ENCODE measurements at regions not wholly inside any gene's neighbourhood (a gene's known extent, or its start where the extent isn't known, plus 50 kb on each side); places are given as distances from the start of the nearest gene placed in this dataset.
A peak's percentile ranks its signal among the peaks of the same experiment; 100 is the strongest.

GRCh38 chr14:26730929-26731618, 133.2 kb upstream of the NOVA1 start:
- Mint-ChIP-seq H3K4me3 (no peak overlapping the region), H3K4me1 (no peaks in the 10 kb centered on the region), H3K36me3 (no peaks in the 10 kb centered on the region), H3K9me3 (peaks cover 0 to 17% (median 3%) of the 10 kb centered on the region in 7 donors), H3K27me3 (no peaks in the 10 kb centered on the region), H3K27ac (peak overlapping the region in 1 of 6 donors; percentile 27)
- DNase-seq, result no peak
- ATAC-seq (ENCODE audit: low read depth in 2 of 2), result no peak

DNA sequence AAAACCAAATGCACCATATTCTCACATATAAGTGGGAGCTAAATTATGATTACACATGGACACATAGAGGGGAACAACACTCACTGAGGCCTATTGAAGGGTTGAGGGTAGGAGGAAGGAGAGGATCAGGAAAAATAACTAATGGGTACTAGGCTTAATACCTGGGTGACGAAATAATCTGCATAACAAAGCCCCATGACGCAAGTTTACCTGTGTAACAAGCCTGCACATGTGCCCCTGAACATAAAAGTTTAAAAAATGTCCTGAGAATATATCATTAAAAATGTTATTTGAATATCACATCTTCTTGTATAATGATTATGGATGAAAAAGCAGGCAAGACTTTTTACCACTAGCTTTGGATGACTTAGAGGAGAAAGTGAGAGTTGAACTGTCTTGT, 138.0 kb upstream of the NOVA1 start:
- Mint-ChIP-seq H3K9me3 (peaks cover 0 to 9% (median 0%) of the 10 kb centered on the region in 7 donors), H3K27ac (no peak overlapping the region), H3K4me1 (no peaks in the 10 kb centered on the region), H3K4me3 (no peak overlapping the region), H3K36me3 (no peaks in the 10 kb centered on the region), H3K27me3 (no peaks in the 10 kb centered on the region)
- ATAC-seq (ENCODE audit: low read depth in 2 of 2) (no peak), DNase-seq (no peak)

- peaks cover 0 to 5% (median 0%) of the 10 kb centered on the region in 7 donors for H3K9me3 Mint-ChIP-seq
- no peaks in the 10 kb centered on the region for H3K27me3 Mint-ChIP-seq
- H3K4me1 Mint-ChIP-seq, result no peaks in the 10 kb centered on the region
- ATAC-seq (ENCODE audit: low read depth in 2 of 2), result no peak
- no peak overlapping the region for H3K27ac Mint-ChIP-seq
- DNase-seq, result no peak
- no peaks in the 10 kb centered on the region for H3K36me3 Mint-ChIP-seq
- H3K4me3 Mint-ChIP-seq, result no peak overlapping the region
These were observed 140.7 kb upstream of the NOVA1 start for GRCh38 chr14:26738571-26738970.

DNA sequence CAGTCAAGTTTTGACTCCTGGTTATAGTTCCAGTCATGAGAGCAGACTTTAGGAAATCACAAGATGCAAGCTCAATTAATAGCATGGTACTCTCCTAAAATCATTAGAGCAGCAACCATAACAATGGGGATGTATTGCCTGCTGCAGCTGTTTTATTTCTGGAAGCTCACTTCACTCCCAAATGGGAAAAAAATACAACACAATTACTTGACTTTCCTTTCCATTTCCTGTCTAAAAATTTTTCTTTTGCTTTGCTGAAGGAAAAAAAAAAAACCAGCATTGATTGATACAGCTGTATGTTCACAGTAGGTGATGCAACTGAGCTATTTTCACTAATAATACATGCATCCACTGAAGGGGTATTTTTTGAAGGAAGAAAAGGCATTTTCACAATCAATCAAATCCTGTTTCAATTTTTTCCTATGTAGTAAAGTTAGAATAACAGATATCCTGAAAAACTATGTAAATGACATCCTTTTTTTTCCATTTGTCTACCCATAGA, 143.9 kb upstream of the NOVA1 start:
- Mint-ChIP-seq H3K9me3 (peaks cover 0 to 2% (median 0%) of the 10 kb centered on the region in 7 donors), H3K27me3 (no peaks in the 10 kb centered on the region), H3K27ac (no peak overlapping the region), H3K4me3 (no peak overlapping the region), H3K4me1 (no peaks in the 10 kb centered on the region), H3K36me3 (no peaks in the 10 kb centered on the region)
- no peak for DNase-seq
- ATAC-seq (ENCODE audit: low read depth in 2 of 2), result no peak

- no peaks in the 10 kb centered on the region for H3K27me3 Mint-ChIP-seq
- no peak overlapping the region for H3K4me3 Mint-ChIP-seq
- ATAC-seq (ENCODE audit: low read depth in 2 of 2), result no peak
- H3K4me1 Mint-ChIP-seq, result no peaks in the 10 kb centered on the region
- no peak overlapping the region for H3K27ac Mint-ChIP-seq
- DNase-seq, result no peak
- H3K36me3 Mint-ChIP-seq, result no peaks in the 10 kb centered on the region
- H3K9me3 Mint-ChIP-seq, result peaks cover 0 to 5% (median 0%) of the 10 kb centered on the region in 7 donors
These were observed 145.5 kb upstream of the NOVA1 start for GRCh38 chr14:26743284-26743683.

- DNase-seq (no peak), ATAC-seq (ENCODE audit: low read depth in 2 of 2) (no peak)
- no peaks in the 10 kb centered on the region for H3K36me3 Mint-ChIP-seq
- H3K9me3 Mint-ChIP-seq, result peaks cover 0 to 5% (median 0%) of the 10 kb centered on the region in 7 donors
- H3K4me3 Mint-ChIP-seq, result no peak overlapping the region
- no peaks in the 10 kb centered on the region for H3K4me1 Mint-ChIP-seq
- H3K27ac Mint-ChIP-seq, result no peak overlapping the region
- H3K27me3 Mint-ChIP-seq, result no peaks in the 10 kb centered on the region
These were observed 147.1 kb upstream of the NOVA1 start for GRCh38 chr14:26744903-26745302.

DNA sequence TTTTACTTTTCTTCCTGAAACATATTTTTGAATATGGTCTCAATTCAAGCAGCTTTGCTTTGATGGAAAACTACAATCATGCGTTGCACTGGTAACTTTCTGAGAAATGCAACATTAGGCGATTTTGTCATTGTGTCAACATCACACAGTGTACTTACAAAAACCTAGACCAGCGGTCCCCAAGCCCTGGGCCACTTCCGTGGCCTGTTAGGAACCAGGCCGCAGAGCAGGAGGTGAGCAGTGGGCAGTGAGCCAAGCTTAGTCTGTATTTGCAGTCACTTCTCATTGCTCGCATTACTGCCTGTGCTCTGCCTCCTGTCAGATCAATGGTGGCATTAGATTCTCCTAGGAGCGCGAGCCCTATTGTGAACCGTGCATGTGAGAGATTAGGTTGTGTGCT, 163.7 kb upstream of the NOVA1 start:
- H3K27ac Mint-ChIP-seq, result no peak overlapping the region
- no peaks in the 10 kb centered on the region for H3K36me3 Mint-ChIP-seq
- ATAC-seq (ENCODE audit: low read depth in 2 of 2) (no peak), DNase-seq (no peak)
- no peaks in the 10 kb centered on the region for H3K4me1 Mint-ChIP-seq
- H3K9me3 Mint-ChIP-seq, result peaks cover 0 to 13% (median 0%) of the 10 kb centered on the region in 7 donors
- no peaks in the 10 kb centered on the region for H3K27me3 Mint-ChIP-seq
- no peak overlapping the region for H3K4me3 Mint-ChIP-seq

DNA sequence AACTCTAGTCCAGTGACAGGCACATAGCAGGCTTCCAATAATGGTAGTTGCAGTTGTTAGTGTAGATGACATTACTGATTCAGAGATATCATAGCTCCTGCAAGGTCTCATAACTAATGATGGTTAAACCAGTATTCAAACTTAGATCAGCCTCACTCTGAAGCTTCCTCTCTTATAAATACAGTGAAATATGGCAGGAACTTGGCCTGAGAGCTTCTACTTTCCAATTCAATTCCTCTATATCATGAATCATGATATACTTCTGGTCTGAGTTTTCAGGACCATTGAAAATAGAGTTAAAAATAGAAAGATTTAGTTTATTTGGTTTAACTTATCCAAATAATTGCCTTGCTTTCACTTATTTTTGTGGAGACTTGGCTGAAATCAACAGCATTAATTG, 167.5 kb upstream of the NOVA1 start:
- H3K27ac Mint-ChIP-seq, result no peak overlapping the region
- no peaks in the 10 kb centered on the region for H3K36me3 Mint-ChIP-seq
- H3K4me3 Mint-ChIP-seq, result no peak overlapping the region
- no peak for DNase-seq
- H3K27me3 Mint-ChIP-seq, result no peaks in the 10 kb centered on the region
- H3K4me1 Mint-ChIP-seq, result no peaks in the 10 kb centered on the region
- no peak for ATAC-seq (ENCODE audit: low read depth in 2 of 2)
- no peaks in the 10 kb centered on the region for H3K9me3 Mint-ChIP-seq

DNA sequence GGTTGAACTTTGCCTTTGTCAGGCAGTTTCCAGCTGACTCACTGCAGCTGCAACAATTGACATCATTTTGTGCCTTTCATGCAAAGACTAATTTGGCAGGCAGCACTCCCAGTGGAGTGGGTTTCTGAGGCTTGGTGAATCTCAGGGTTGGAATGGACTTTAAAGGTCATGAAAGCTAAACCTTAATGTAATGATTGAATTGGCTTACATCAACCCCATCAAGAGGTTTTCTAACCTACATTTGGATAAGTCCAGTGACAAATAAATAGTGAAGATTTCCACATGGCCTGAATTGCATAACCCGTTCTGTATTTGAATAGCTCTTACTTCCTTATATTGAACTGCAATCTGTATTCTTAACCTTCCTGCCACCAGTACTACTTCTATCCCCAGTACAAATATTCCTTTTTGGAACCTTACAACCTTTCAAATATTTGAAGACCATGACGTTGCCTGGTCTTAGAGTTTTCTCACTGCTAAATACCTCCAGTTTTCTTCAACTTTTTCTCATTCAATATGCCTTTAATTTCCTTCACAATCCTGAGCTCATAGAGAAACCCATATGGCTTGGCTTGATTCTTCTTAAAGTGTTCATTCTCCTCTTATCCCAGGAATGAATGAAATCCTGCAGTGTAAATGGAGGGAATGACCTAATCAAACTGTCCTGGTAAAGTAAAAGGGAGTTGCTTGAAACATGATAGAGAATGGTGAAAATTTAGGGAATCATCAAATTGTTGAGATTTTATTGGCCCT, 168.1 kb upstream of the NOVA1 start:
- Mint-ChIP-seq H3K27ac (no peak overlapping the region), H3K27me3 (no peaks in the 10 kb centered on the region), H3K9me3 (no peaks in the 10 kb centered on the region), H3K36me3 (no peaks in the 10 kb centered on the region), H3K4me3 (no peak overlapping the region), H3K4me1 (no peaks in the 10 kb centered on the region)
- DNase-seq, result no peak
- ATAC-seq (ENCODE audit: low read depth in 2 of 2), result no peak

- no peak overlapping the region for H3K4me3 Mint-ChIP-seq
These were observed 168.9 kb upstream of the NOVA1 start for GRCh38 chr14:26766726-26767125.

GRCh38 chr14:26773906-26774593, 176.2 kb upstream of the NOVA1 start:
- no peak overlapping the region for H3K4me3 Mint-ChIP-seq
- DNase-seq, result no peak
- H3K9me3 Mint-ChIP-seq, result peaks cover 0 to 4% (median 0%) of the 10 kb centered on the region in 7 donors
- no peaks in the 10 kb centered on the region for H3K27me3 Mint-ChIP-seq
- no peaks in the 10 kb centered on the region for H3K4me1 Mint-ChIP-seq
- ATAC-seq (ENCODE audit: low read depth in 2 of 2), result no peak
- no peak overlapping the region for H3K27ac Mint-ChIP-seq
- no peaks in the 10 kb centered on the region for H3K36me3 Mint-ChIP-seq

More at GRCh38 chr14:26766726-26767125, 168.9 kb upstream of the NOVA1 start:
- DNase-seq (no peak), ATAC-seq (ENCODE audit: low read depth in 2 of 2) (no peak)
- H3K27ac Mint-ChIP-seq, result no peak overlapping the region
- no peaks in the 10 kb centered on the region for H3K9me3 Mint-ChIP-seq
- no peaks in the 10 kb centered on the region for H3K4me1 Mint-ChIP-seq
- no peaks in the 10 kb centered on the region for H3K36me3 Mint-ChIP-seq
- no peaks in the 10 kb centered on the region for H3K27me3 Mint-ChIP-seq

DNA sequence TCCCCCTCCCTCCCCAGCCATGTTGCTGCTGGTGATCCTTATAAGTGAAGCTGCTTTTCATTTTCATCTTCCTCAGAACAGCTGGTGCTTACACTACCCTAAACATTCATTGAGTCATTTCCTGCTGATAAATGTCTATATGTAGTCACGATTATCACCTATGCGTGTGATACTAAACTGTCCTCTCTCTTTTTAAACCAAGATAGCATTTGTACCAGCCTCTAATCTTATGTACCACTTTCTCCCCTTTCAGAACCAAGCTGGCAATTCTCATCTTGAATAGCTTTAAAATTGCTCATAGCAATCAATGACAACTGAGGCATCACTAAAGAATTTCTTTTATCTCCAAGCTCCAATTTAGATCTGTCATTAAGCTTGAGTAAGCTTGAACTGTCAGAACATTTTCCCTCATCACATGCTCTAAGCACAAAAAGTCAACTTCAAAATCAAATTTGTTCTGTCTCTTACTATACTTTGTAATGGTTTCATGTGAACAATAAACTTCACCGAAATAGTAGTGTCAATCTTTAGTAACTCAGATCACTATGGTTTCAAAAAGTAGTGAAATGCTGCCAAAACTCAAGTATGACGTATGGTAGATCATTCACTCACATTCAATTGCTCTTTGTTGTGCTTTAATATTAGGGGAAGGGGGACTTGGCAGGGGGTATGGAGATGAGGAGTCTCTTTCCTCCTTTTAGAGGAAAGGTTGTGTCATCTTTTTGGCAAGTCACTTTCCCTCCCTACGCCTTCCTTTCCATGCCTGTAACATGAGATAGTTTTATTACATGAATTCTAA, 178.1 kb upstream of the NOVA1 start:
- H3K4me1 Mint-ChIP-seq, result no peaks in the 10 kb centered on the region
- H3K9me3 Mint-ChIP-seq, result peaks cover 0 to 4% (median 0%) of the 10 kb centered on the region in 7 donors
- H3K27me3 Mint-ChIP-seq, result no peaks in the 10 kb centered on the region

DNA sequence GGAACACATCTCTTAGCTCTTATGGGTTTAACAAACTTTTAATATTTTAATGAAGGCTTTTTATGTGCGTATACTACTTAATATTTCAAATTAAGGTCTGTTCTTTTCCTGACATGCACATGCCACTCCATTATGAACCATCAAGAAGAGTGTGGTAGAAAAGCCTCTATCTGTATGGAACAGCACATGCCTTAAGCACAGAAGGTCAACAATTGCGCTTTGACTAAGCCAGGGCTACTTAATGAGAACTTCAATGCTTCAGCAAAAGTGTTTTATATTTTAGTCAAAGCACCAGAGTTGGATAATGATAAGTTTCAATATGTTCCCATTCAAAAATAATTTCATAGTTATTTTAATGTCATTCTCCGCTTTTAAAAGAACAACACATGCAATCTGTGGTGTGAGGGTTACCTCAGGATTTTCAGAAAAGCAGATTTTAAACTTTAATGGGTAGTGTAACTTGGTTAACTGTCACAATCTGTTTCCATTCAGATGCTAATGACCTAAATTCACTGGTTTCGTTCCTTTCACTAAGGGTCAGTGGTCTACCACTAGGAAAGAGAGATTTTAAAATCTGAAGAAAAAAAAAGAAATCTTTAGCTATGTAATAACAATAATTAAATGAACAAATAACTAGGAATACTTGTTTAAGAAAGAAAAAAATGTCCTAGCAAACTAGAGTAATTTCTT, 193.4 kb upstream of the NOVA1 start:
- DNase-seq, result no peak
- H3K9me3 Mint-ChIP-seq, result peaks cover 0 to 13% (median 3%) of the 10 kb centered on the region in 7 donors
- no peak overlapping the region for H3K4me3 Mint-ChIP-seq
- H3K27me3 Mint-ChIP-seq, result no peaks in the 10 kb centered on the region
- no peak overlapping the region for H3K27ac Mint-ChIP-seq
- H3K36me3 Mint-ChIP-seq, result no peaks in the 10 kb centered on the region
- ATAC-seq (ENCODE audit: low read depth in 2 of 2), result no peak
- no peaks in the 10 kb centered on the region for H3K4me1 Mint-ChIP-seq

More for the DNA sequence above, 178.1 kb upstream of the NOVA1 start:
- Mint-ChIP-seq H3K27ac (peak overlapping the region in 1 of 6 donors; percentile 39), H3K36me3 (no peaks in the 10 kb centered on the region), H3K4me3 (no peak overlapping the region)
- ATAC-seq (ENCODE audit: low read depth in 2 of 2) (no peak), DNase-seq (no peak)

Data from naive B cell (primary cell).